ENCODE measurements at regions not wholly inside any gene's neighbourhood (a gene's known extent, or its start where the extent isn't known, plus 50 kb on each side); places are given as distances from the start of the nearest gene placed in this dataset.

DNA sequence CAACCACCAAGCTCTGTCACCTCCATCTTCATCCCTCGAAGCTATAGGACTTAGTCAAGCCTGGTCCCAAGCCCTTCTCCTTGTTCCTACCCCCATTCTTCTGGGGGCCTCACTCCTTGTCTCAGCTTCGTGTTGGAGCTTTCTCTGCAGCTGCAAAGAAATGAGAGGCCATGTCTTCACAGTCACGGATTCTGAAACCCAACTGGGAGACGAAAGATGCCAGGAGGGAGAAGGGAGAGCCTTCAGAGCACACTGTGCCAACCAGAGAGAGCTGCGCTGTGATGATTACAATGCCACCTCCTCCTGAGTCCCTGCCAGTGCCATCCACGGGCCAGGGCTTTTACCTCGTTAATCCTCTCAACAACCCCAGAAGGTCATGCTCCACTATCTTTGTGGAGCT lies 469.3 kb downstream of the TBC1D22A start:
- no peak for DNase-seq (ENCODE audit: low spot score)
- Histone ChIP-seq H3K4me2 (ENCODE audit: insufficient read depth, low read length, poor library complexity, severe bottlenecking) (no peak overlapping the region), H2AFZ (ENCODE audit: low read length) (no peak overlapping the region), H3K4me3 (ENCODE audit: low read length in 2 of 2) (peak overlapping the region in 1 of 2 donors; percentile 54), H3K14ac (ENCODE audit: low read length) (no peak overlapping the region), H3K27me3 (ENCODE audit: control insufficient read depth in 3 of 3, insufficient read depth in 3 of 3, low read depth in 1 of 3, low read length in 3 of 3) (peaks cover 0 to 5% (median 0%) of the 10 kb centered on the region in 3 experiments), H3K23ac (ENCODE audit: low read depth, low read length, poor library complexity) (no peak overlapping the region), H3K18ac (ENCODE audit: low read length) (no peak overlapping the region), H3K79me1 (ENCODE audit: low read depth, low read length) (no peaks in the 10 kb centered on the region), H3K9me3 (replicated peaks in 1 of 2; ENCODE audit: control insufficient read depth in 2 of 2, insufficient read depth in 1 of 2, low read depth in 1 of 2, low read length in 2 of 2) (peaks cover 5 to 41% of the 10 kb centered on the region in 2 donors), H3K27ac (replicated peaks; ENCODE audit: low read length) (no peak overlapping the region), H2BK120ac (ENCODE audit: low read depth, low read length) (no peak overlapping the region), H2BK12ac (ENCODE audit: low read length) (no peak overlapping the region), H2BK5ac (ENCODE audit: low read length) (no peak overlapping the region), H4K91ac (ENCODE audit: low read depth, low read length, poor library complexity) (no peak overlapping the region), H3K4me1 (ENCODE audit: control insufficient read depth in 2 of 2, insufficient read depth in 1 of 2, low read depth in 1 of 2, low read length in 2 of 2) (no peaks in the 10 kb centered on the region), H3K4ac (ENCODE audit: low read length) (no peak overlapping the region), H3K9ac (ENCODE audit: low read depth, low read length, poor library complexity) (no peak overlapping the region), H2BK15ac (ENCODE audit: low read length) (no peak overlapping the region), H2AK5ac (ENCODE audit: low read depth, low read length) (no peak overlapping the region), H3K36me3 (replicated peaks in 1 of 2; ENCODE audit: control insufficient read depth in 2 of 2, insufficient read depth in 2 of 2, low read length in 2 of 2) (no peaks in the 10 kb centered on the region), H4K8ac (ENCODE audit: low read depth, low read length) (no peak overlapping the region)
- WGBS, 2 donors (ENCODE audit: extremely low coverage in 2 of 2, insufficient read length in 2 of 2, insufficient replicate concordance in 1 of 2): no CpG with 5 or more reads among the region's 7 CpGs

DNA sequence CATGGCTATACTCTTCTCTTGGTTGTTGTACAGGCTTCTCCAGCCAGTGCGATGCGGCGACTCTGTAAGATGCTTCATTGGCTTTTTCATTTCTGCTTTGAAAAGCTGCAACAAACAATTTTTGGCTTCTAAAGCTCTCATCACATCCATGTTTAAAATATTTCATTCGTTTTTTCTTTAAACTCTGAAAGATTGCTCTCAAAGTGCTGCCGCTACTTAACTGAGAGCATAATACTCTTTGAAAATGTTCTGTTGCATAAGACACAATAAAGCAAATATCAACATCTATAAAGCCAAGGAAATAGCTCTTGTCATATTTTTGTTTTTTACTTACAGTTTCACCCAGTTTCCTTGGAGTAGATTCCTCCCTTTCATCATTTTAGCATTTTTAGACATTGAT lies 468.3 kb downstream of the TBC1D22A start:
- H2BK5ac ChIP-seq (ENCODE audit: low read length): no peak overlapping the region
- peaks cover 5 to 47% of the 10 kb centered on the region in 2 donors for H3K9me3 ChIP-seq (replicated peaks in 1 of 2; ENCODE audit: control insufficient read depth in 2 of 2, insufficient read depth in 1 of 2, low read depth in 1 of 2, low read length in 2 of 2)

DNA sequence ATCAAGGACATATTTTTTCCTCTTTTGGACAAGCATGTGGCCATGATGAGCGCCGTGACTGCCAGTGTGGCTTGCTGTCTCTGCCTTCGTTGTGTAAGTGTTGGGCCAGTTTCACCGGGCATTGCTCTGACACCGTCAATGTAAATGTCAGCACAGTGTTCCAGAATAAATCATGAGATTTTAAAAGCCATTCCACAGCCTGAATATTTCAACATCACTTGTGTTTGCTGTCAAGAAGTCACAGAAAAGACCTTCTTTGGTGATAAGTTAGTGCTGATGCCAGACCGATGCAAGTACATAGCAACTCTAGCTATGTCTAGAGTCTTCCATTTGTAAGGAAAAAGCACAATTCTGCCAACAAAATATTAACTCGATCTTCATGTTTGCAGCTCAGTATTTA lies 467.8 kb downstream of the TBC1D22A start:
- no peak overlapping the region for H3K14ac ChIP-seq (ENCODE audit: low read length)
- H3K18ac ChIP-seq (ENCODE audit: low read length): no peak overlapping the region
- H3K4me1 ChIP-seq (ENCODE audit: control insufficient read depth in 2 of 2, insufficient read depth in 1 of 2, low read depth in 1 of 2, low read length in 2 of 2): no peaks in the 10 kb centered on the region
- H3K79me1 ChIP-seq (ENCODE audit: low read depth, low read length): no peaks in the 10 kb centered on the region
- WGBS, 2 donors (ENCODE audit: extremely low coverage in 2 of 2, insufficient read length in 2 of 2, insufficient replicate concordance in 1 of 2): no CpG with 5 or more reads among the region's 7 CpGs
- H3K27me3 ChIP-seq (ENCODE audit: control insufficient read depth in 3 of 3, insufficient read depth in 3 of 3, low read depth in 1 of 3, low read length in 3 of 3): peaks cover 0 to 5% (median 0%) of the 10 kb centered on the region in 3 experiments
- no peak overlapping the region for H3K27ac ChIP-seq (replicated peaks; ENCODE audit: low read length)
- H3K4me2 ChIP-seq (ENCODE audit: insufficient read depth, low read length, poor library complexity, severe bottlenecking): no peak overlapping the region
- no peak overlapping the region for H2BK12ac ChIP-seq (ENCODE audit: low read length)
- H2BK120ac ChIP-seq (ENCODE audit: low read depth, low read length): no peak overlapping the region
- no peak overlapping the region for H3K23ac ChIP-seq (ENCODE audit: low read depth, low read length, poor library complexity)
- H2AFZ ChIP-seq (ENCODE audit: low read length): no peak overlapping the region
- no peak overlapping the region for H3K4me3 ChIP-seq (ENCODE audit: low read length in 2 of 2)
- H3K4ac ChIP-seq (ENCODE audit: low read length): no peak overlapping the region
- no peak overlapping the region for H2BK15ac ChIP-seq (ENCODE audit: low read length)
- H3K9me3 ChIP-seq (replicated peaks in 1 of 2; ENCODE audit: control insufficient read depth in 2 of 2, insufficient read depth in 1 of 2, low read depth in 1 of 2, low read length in 2 of 2): peaks cover 5 to 46% of the 10 kb centered on the region in 2 donors
- DNase-seq (ENCODE audit: low spot score): no peak
- no peak overlapping the region for H4K8ac ChIP-seq (ENCODE audit: low read depth, low read length)
- H2BK5ac ChIP-seq (ENCODE audit: low read length): no peak overlapping the region
- H2AK5ac ChIP-seq (ENCODE audit: low read depth, low read length): no peak overlapping the region
- no peak overlapping the region for H4K91ac ChIP-seq (ENCODE audit: low read depth, low read length, poor library complexity)
- H3K36me3 ChIP-seq (replicated peaks in 1 of 2; ENCODE audit: control insufficient read depth in 2 of 2, insufficient read depth in 2 of 2, low read length in 2 of 2): no peaks in the 10 kb centered on the region
- H3K9ac ChIP-seq (ENCODE audit: low read depth, low read length, poor library complexity): no peak overlapping the region

More for the DNA sequence above, 468.3 kb downstream of the TBC1D22A start:
- no peak overlapping the region for H3K4me2 ChIP-seq (ENCODE audit: insufficient read depth, low read length, poor library complexity, severe bottlenecking)
- no peak overlapping the region for H3K14ac ChIP-seq (ENCODE audit: low read length)
- H3K79me1 ChIP-seq (ENCODE audit: low read depth, low read length): no peaks in the 10 kb centered on the region
- no peak overlapping the region for H4K91ac ChIP-seq (ENCODE audit: low read depth, low read length, poor library complexity)
- H3K4me1 ChIP-seq (ENCODE audit: control insufficient read depth in 2 of 2, insufficient read depth in 1 of 2, low read depth in 1 of 2, low read length in 2 of 2): no peaks in the 10 kb centered on the region
- no peak overlapping the region for H3K9ac ChIP-seq (ENCODE audit: low read depth, low read length, poor library complexity)
- no peak overlapping the region for H3K4ac ChIP-seq (ENCODE audit: low read length)
- H3K4me3 ChIP-seq (ENCODE audit: low read length in 2 of 2): no peak overlapping the region
- H2BK12ac ChIP-seq (ENCODE audit: low read length): no peak overlapping the region
- H2BK15ac ChIP-seq (ENCODE audit: low read length): no peak overlapping the region
- H3K23ac ChIP-seq (ENCODE audit: low read depth, low read length, poor library complexity): no peak overlapping the region
- no peak for DNase-seq (ENCODE audit: low spot score)
- H3K36me3 ChIP-seq (replicated peaks in 1 of 2; ENCODE audit: control insufficient read depth in 2 of 2, insufficient read depth in 2 of 2, low read length in 2 of 2): no peaks in the 10 kb centered on the region
- H2AK5ac ChIP-seq (ENCODE audit: low read depth, low read length): no peak overlapping the region
- H2BK120ac ChIP-seq (ENCODE audit: low read depth, low read length): no peak overlapping the region
- H3K27ac ChIP-seq (replicated peaks; ENCODE audit: low read length): no peak overlapping the region
- no CpG with 5 or more reads among the region's 5 CpGs for WGBS, 2 donors (ENCODE audit: extremely low coverage in 2 of 2, insufficient read length in 2 of 2, insufficient replicate concordance in 1 of 2)
- no peak overlapping the region for H3K18ac ChIP-seq (ENCODE audit: low read length)
- H2AFZ ChIP-seq (ENCODE audit: low read length): no peak overlapping the region
- no peak overlapping the region for H4K8ac ChIP-seq (ENCODE audit: low read depth, low read length)
- H3K27me3 ChIP-seq (ENCODE audit: control insufficient read depth in 3 of 3, insufficient read depth in 3 of 3, low read depth in 1 of 3, low read length in 3 of 3): peaks cover 0 to 5% (median 0%) of the 10 kb centered on the region in 3 experiments

DNA sequence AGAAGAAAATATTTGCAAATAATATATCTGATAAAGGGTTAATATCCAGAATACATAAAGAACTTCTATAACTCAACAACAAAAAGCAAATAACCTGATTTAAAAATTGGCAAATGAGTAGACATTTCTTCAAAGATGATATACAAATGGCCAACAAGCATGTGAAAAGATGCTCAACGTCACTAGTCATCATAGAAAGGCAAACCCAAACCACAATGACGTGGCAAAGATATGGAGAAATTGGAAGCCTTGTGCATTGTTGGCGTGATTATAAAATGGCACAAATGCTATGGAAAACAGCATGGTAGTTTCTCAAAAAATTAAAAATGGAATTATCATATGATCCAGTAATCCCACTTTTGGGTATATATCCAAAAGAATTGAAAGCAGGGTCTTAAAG lies 466.3 kb downstream of the TBC1D22A start:
- no peak overlapping the region for H2BK15ac ChIP-seq (ENCODE audit: low read length)
- no peak overlapping the region for H3K14ac ChIP-seq (ENCODE audit: low read length)
- no peaks in the 10 kb centered on the region for H3K36me3 ChIP-seq (replicated peaks in 1 of 2; ENCODE audit: control insufficient read depth in 2 of 2, insufficient read depth in 2 of 2, low read length in 2 of 2)
- no peak overlapping the region for H3K18ac ChIP-seq (ENCODE audit: low read length)
- H3K23ac ChIP-seq (ENCODE audit: low read depth, low read length, poor library complexity): no peak overlapping the region
- no peak overlapping the region for H4K91ac ChIP-seq (ENCODE audit: low read depth, low read length, poor library complexity)
- H3K4me2 ChIP-seq (ENCODE audit: insufficient read depth, low read length, poor library complexity, severe bottlenecking): no peak overlapping the region
- no peak for DNase-seq (ENCODE audit: low spot score)
- no peak overlapping the region for H3K9ac ChIP-seq (ENCODE audit: low read depth, low read length, poor library complexity)
- no peak overlapping the region for H3K4ac ChIP-seq (ENCODE audit: low read length)
- H2BK120ac ChIP-seq (ENCODE audit: low read depth, low read length): no peak overlapping the region
- no CpG with 5 or more reads among the region's 3 CpGs for WGBS, 2 donors (ENCODE audit: extremely low coverage in 2 of 2, insufficient read length in 2 of 2, insufficient replicate concordance in 1 of 2)
- no peak overlapping the region for H3K4me3 ChIP-seq (ENCODE audit: low read length in 2 of 2)
- H3K79me1 ChIP-seq (ENCODE audit: low read depth, low read length): no peaks in the 10 kb centered on the region
- no peak overlapping the region for H3K27ac ChIP-seq (replicated peaks; ENCODE audit: low read length)
- no peak overlapping the region for H2AK5ac ChIP-seq (ENCODE audit: low read depth, low read length)
- H4K8ac ChIP-seq (ENCODE audit: low read depth, low read length): no peak overlapping the region
- no peak overlapping the region for H2BK12ac ChIP-seq (ENCODE audit: low read length)
- H2BK5ac ChIP-seq (ENCODE audit: low read length): no peak overlapping the region
- no peaks in the 10 kb centered on the region for H3K4me1 ChIP-seq (ENCODE audit: control insufficient read depth in 2 of 2, insufficient read depth in 1 of 2, low read depth in 1 of 2, low read length in 2 of 2)
- H3K27me3 ChIP-seq (ENCODE audit: control insufficient read depth in 3 of 3, insufficient read depth in 3 of 3, low read depth in 1 of 3, low read length in 3 of 3): peaks cover 0 to 5% (median 0%) of the 10 kb centered on the region in 3 experiments
- H3K9me3 ChIP-seq (replicated peaks in 1 of 2; ENCODE audit: control insufficient read depth in 2 of 2, insufficient read depth in 1 of 2, low read depth in 1 of 2, low read length in 2 of 2): peaks cover 5 to 42% of the 10 kb centered on the region in 2 donors
- no peak overlapping the region for H2AFZ ChIP-seq (ENCODE audit: low read length)
